ENCODE measurements at regions not wholly inside any gene's neighbourhood (a gene's known extent, or its start where the extent isn't known, plus 50 kb on each side); places are given as distances from the start of the nearest gene placed in this dataset.

- no peaks in the 10 kb centered on the region for H4K20me1 ChIP-seq (ENCODE audit: control insufficient read depth, extremely low read depth, insufficient read depth, low read length)
- H3K79me2 ChIP-seq (ENCODE audit: control insufficient read depth, insufficient read depth, low read length): no peaks in the 10 kb centered on the region
- dilution Hi-C loops (cut with MboI; ENCODE audit: extremely low pct_ligation_motif_present, low sequenced_read_pairs): no loop called here
- no peaks in the 10 kb centered on the region for H3K27me3 ChIP-seq (ENCODE audit: control insufficient read depth, extremely low read depth, insufficient read depth, low read length)
- no peak for FAIRE-seq
- H3K4me2 ChIP-seq (ENCODE audit: control insufficient read depth, extremely low read depth, insufficient read depth, low read depth, low read length): no peak overlapping the region
- H3K4me3 ChIP-seq (ENCODE audit: control insufficient read depth in 2 of 3, extremely low read depth in 1 of 3, insufficient read depth in 2 of 3, low read depth in 1 of 3, low read length in 3 of 3): no peak overlapping the region
- no peak overlapping the region for H3K27ac ChIP-seq (ENCODE audit: control insufficient read depth, insufficient read depth, low read length)
- H3K9me3 ChIP-seq (ENCODE audit: control insufficient read depth, low read depth, low read length): peaks cover 11% of the 10 kb centered on the region
- H3K4me1 ChIP-seq (ENCODE audit: control insufficient read depth, extremely low read depth, insufficient read depth, low read length): no peaks in the 10 kb centered on the region
- H3K9ac ChIP-seq (ENCODE audit: control insufficient read depth, extremely low read depth, insufficient read depth, low read length): no peak overlapping the region
- DNase-seq (ENCODE audit: low read depth, low spot score): no peak
- no peaks in the 10 kb centered on the region for H3K9me1 ChIP-seq (ENCODE audit: control insufficient read depth, extremely low read depth, insufficient read depth, low read length)
- TF ChIP-seq CTCF (optimal IDR thresholded peaks at IDR 0.05 in 1 of 3, IDR thresholded peaks at IDR 0.05 in 1 of 3, conservative IDR thresholded peaks at IDR 0.05 in 1 of 3; ENCODE audit: extremely low read depth in 1 of 3, insufficient read depth in 2 of 3, low read length in 3 of 3) (no peak), EZH2 (IDR thresholded peaks at IDR 0.05; ENCODE audit: low read length) (no peak)
- H2AFZ ChIP-seq (ENCODE audit: control insufficient read depth, low read length): no peak overlapping the region
- no peaks in the 10 kb centered on the region for H3K36me3 ChIP-seq (ENCODE audit: control insufficient read depth in 2 of 2, extremely low read depth in 1 of 2, insufficient read depth in 2 of 2, low read length in 2 of 2)
Measured at GRCh38 chr10:37703833-37704382, 153.5 kb downstream of the ZNF248 start.

GRCh38 chr10:37703114-37703513 lies 154.3 kb downstream of the ZNF248 start:
- Histone ChIP-seq H3K4me2 (ENCODE audit: control insufficient read depth, extremely low read depth, insufficient read depth, low read depth, low read length) (no peak overlapping the region), H3K27me3 (ENCODE audit: control insufficient read depth, extremely low read depth, insufficient read depth, low read length) (no peaks in the 10 kb centered on the region), H4K20me1 (ENCODE audit: control insufficient read depth, extremely low read depth, insufficient read depth, low read length) (no peaks in the 10 kb centered on the region), H3K9ac (ENCODE audit: control insufficient read depth, extremely low read depth, insufficient read depth, low read length) (no peak overlapping the region), H3K9me1 (ENCODE audit: control insufficient read depth, extremely low read depth, insufficient read depth, low read length) (no peaks in the 10 kb centered on the region), H3K4me1 (ENCODE audit: control insufficient read depth, extremely low read depth, insufficient read depth, low read length) (no peaks in the 10 kb centered on the region), H3K27ac (ENCODE audit: control insufficient read depth, insufficient read depth, low read length) (no peak overlapping the region), H3K36me3 (ENCODE audit: control insufficient read depth in 2 of 2, extremely low read depth in 1 of 2, insufficient read depth in 2 of 2, low read length in 2 of 2) (no peaks in the 10 kb centered on the region), H3K9me3 (ENCODE audit: control insufficient read depth, low read depth, low read length) (peaks cover 11% of the 10 kb centered on the region), H3K79me2 (ENCODE audit: control insufficient read depth, insufficient read depth, low read length) (no peaks in the 10 kb centered on the region), H2AFZ (ENCODE audit: control insufficient read depth, low read length) (no peak overlapping the region), H3K4me3 (ENCODE audit: control insufficient read depth in 2 of 3, extremely low read depth in 1 of 3, insufficient read depth in 2 of 3, low read depth in 1 of 3, low read length in 3 of 3) (no peak overlapping the region)
- dilution Hi-C loops (cut with MboI; ENCODE audit: extremely low pct_ligation_motif_present, low sequenced_read_pairs): no loop called here
- TF ChIP-seq EZH2 (IDR thresholded peaks at IDR 0.05; ENCODE audit: low read length): no peak
- TF ChIP-seq CTCF (optimal IDR thresholded peaks at IDR 0.05 in 1 of 3, IDR thresholded peaks at IDR 0.05 in 1 of 3, conservative IDR thresholded peaks at IDR 0.05 in 1 of 3; ENCODE audit: extremely low read depth in 1 of 3, insufficient read depth in 2 of 3, low read length in 3 of 3): no peak
- FAIRE-seq (no peak), DNase-seq (ENCODE audit: low read depth, low spot score) (no peak)
